GM18870 (cell line): ENCODE measurements at regions not wholly inside any gene's neighbourhood (a gene's known extent, or its start where the extent isn't known, plus 50 kb on each side); places are given as distances from the start of the nearest gene placed in this dataset.

ENCODE experiments used
- ATAC-seq: cut with Tn5 transposase; IDR thresholded peaks from one replicate; pipeline ENCODE4 v1.9.1; 2021; ENCODE audit warnings: moderate library complexity; ENCODE audit not compliant: unreplicated experiment

- ATAC-seq: no peak
These were observed 127.0 kb upstream of the TIAM1 start for GRCh38 chr21:31470896-31471694.

DNA sequence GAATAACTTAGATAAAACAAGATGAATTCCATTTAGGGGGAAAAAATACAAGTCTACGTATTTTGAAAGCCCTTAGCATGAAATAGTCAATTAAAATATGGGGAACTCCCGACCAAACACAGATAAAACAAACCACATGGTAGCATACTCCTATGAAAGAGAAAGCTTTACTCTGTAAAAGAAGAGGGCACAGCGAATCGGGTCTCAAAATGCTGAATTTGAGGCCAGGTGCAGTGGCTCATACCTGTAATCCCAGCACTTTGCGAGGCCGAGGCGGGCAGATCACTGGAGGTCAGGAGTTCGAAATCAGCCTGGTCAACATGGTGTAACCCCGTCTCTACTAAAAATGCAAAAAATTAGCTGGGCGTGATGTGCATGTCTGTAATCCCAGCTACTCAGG, 116.9 kb upstream of the TIAM1 start:
- ATAC-seq: no peak

DNA sequence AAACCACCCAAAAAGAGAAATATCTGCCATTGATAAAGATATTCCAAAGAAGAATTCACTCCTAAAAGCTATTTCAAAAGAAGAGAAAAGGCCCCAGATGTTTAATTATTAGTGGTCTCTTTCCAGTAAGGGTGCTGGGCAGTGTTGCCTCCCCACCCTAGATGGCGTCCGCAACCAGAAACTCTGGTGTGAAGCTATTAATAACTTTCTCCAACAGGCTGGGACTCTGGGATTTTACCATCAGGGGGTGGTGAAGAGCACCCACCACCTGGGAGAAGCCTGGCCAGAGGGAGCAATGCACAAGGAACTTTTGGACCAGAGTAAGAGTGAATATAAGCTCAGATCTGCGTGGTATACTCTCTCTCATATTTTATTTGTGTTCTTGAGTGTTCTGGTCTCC, 115.4 kb upstream of the TIAM1 start:
- ATAC-seq: no peak

DNA sequence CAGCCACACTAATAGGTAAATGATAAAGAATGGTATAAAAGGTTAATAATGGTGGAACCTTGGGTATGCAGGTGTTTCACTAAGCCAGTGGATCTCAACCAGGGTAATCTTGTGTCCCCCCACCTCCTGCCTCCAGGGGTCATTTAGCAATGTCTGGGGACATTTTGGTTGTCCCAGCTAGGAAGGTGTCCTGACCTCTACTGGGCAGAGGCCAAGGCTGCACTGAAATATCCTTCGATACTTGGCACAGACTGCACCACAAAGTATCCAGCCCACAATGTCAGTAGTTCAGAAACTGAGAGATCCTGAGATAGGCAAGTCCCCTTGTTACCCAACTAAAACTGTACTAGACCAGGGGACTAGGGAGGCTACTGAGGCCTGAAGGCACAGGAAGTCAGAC, 113.6 kb upstream of the TIAM1 start:
- no peak for ATAC-seq

DNA sequence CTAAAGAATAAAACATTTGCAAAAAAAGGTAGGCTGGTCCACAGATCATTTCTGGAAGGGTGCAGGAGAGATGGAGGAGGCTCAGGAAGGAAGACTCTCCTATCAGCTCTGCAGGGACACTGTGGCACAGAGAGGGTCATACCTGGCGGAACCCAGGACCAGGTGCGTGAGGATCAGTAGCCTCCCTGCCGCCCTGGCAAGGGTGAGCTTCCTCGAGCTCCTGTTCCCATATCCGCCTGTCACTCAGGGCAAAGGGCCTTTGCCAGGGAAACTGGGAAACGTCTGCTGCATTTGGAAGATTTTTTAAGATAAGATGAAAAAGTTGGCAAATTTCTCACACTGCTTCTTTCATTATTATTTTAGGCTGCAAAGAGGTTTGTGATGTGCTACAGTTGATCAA, 112.1 kb upstream of the TIAM1 start:
- ATAC-seq: no peak

GRCh38 chr21:31455506-31455905, 111.4 kb upstream of the TIAM1 start:
- no peak for ATAC-seq

DNA sequence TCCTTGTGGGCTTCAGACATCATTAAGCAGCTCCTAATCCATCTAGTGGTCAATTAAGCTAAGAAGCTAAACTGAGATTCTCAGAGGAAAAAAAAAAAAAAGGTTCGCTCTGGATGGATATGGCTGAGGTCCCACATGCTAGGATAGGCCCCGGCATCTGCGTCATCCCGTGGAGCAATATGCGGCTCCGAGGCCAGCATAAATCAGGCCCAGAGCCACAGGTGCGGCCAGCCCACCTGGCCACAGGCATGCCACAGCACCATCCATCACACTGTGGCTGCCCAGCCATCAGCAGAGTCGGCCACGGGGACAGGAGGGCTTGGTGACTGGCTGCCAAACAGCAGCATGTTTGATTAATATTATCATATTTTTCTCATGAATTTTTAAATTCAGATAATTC, 106.9 kb upstream of the TIAM1 start:
- ATAC-seq: no peak

DNA sequence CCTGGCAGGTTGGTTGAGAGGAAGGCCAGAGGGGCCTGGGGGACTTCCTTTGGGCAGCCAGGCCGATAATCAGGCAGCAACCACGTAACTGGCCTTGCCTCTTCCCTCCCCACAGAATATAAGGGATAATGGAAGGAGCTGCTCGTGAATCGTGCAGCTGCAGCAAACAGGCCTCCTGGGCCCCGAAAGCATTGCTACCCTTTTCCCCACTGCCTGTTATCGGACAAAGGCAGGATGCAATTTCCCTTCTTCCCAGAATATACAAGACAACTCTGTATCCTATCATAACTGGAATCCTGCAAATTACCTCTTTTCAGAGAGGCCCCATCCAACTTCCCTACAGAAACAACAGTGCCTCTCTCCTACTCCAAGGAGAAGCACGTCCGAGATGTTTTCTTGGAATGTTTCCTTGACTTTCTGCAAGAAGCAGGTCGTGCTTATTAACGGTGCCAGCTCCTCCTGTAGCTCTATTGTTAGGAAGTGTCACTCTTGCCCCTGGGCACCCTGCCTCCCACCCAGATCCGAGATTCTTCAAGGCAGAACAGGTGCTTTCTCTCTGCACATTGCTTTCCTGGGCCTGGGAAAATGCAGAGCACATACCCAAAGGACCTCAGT, 106.0 kb upstream of the TIAM1 start:
- no peak for ATAC-seq

DNA sequence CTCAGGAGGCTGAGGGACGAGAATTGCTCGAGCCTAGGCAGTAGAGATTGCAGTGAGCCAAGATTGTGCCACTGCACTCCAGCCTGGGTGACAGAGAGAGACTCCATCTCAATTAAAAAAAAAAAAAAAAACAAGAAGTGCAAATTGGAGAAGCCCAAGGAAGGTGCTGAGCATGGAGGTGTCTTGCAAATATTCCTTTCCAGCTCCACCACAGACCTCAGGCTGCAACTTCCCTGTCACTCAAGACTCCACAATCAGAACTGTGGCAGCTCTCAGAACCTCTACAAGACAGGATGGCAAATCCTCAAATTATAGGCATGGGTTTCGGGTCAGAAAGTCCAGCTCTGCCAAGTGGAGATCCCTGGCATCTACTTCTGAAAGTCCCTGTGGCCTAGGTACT, 104.4 kb upstream of the TIAM1 start:
- no peak for ATAC-seq

- no peak for ATAC-seq
These were observed 103.4 kb upstream of the TIAM1 start for GRCh38 chr21:31447505-31447904.

- ATAC-seq: no peak
These were observed 102.3 kb upstream of the TIAM1 start for GRCh38 chr21:31446226-31446855.

DNA sequence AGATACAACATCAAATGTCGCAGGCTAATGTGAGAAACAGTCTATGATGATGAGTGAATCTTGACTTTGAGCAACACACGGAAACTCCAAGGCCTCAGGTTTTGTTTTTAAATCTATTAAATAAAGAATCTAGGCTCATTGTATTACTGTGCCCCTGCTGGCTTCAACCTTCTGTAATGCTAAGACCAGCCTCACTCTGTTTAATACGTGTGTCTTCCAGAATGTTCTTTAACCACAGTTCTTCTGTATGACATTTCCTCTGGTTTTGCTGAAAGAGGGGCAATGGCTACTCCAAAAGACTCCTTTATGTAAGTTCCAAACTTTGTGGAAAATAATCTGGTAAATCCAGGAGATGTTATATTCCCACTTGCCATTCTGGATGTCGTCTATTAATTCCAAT, 101.1 kb upstream of the TIAM1 start:
- no peak for ATAC-seq

DNA sequence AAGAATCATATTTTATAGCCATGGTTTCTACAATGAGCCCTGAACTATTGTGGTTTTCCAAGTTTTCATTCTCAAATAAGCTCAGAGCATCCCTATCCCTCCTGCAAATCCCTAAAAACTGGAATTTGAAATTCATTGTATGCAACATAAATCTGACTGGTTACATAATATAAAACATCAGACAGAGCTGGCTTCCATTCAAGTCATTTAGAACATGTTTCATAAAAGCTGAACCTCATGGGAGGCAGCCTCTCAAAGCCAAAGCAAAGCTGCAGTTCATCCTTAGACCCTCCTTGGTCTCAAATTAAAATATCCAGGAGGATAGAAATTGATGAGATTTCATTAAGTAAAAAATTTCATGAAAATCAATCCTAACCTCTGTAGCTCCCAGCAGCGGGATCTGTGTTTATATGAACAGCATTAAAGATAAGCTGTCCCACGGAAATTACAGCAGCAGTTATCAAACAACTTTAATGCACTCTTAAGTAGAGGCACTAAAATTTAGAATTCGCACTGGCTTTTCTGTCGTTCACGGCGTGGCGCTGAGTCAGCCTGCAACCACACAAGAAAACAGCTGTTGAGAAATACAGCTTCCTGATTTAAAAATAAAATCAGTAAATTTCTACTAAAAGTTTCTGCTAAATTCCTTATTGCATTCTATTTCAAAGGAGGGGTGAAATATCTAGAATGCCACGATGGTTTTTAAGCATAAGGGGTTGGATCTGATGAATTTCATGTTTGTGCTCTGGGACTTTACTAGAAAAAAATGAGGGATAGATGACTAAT, 99.9 kb upstream of the TIAM1 start:
- ATAC-seq: no peak

- no peak for ATAC-seq
These were observed 98.3 kb upstream of the TIAM1 start for GRCh38 chr21:31442339-31442738.

DNA sequence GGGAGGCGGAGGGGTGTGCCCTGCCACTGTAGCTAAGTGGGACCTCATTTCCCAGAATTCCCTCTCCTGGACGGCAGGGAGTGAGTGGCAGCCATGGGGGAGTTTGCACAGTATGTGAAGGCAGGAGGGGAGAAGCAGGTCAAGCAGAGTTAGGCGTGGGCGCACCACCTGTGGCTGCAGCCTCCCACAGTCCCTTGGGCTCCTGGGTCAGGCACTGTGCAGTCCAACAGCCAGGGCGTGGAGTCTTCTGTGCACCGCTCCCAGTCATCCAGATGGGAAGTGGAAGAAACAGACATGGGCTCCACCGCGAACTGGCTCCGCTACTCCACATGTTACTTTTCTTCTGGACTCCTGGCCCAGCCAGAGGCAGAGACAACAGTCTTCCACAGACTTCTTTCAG, 85.4 kb upstream of the TIAM1 start:
- ATAC-seq: no peak

DNA sequence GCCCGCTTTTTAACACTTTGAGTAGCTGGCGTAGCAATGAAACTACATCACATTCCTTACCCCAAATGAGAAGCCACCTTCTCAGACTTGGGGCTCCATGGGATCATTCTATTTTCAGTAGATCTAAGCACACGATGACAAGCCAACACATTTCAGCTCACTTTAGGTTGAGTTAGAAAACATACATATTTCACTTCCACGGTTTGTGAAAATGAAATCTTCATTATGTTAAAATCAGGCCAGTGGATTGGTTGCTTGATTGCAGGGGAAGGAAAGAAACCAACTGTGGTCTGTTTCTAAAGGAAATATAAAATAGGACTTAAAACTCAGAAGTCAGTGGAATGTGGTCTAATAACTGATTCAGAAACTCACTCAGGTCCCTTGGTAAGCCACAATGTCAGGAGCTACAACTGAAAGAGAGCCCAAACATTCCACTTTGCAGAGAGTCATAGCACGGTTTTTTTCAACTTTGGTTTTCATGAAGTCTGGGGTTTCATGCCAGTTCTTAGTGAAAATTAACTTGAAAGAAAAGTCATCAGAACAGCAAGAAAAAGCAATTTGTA, 82.3 kb upstream of the TIAM1 start:
- no peak for ATAC-seq

DNA sequence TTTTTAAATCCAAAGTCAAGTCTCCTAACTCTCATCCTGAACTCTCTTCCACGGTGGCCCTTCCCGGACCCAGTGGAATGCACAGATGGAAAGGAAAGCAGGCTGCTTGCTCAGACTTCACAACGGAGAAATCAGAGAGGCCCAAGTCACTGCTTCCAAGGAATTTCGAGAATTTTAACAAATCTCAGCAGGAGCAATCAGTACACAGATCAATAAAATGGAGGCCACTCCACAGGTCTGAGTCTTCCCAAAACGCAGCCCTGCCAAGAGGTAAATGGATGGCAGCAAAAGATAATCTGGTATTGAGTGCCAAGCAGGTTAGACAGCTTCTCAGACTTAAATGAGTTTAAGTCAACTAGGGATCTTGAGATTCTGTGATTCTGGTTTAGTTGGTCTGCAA, 81.1 kb upstream of the TIAM1 start:
- ATAC-seq: no peak

GRCh38 chr21:31424058-31424457, 80.0 kb upstream of the TIAM1 start:
- no peak for ATAC-seq

DNA sequence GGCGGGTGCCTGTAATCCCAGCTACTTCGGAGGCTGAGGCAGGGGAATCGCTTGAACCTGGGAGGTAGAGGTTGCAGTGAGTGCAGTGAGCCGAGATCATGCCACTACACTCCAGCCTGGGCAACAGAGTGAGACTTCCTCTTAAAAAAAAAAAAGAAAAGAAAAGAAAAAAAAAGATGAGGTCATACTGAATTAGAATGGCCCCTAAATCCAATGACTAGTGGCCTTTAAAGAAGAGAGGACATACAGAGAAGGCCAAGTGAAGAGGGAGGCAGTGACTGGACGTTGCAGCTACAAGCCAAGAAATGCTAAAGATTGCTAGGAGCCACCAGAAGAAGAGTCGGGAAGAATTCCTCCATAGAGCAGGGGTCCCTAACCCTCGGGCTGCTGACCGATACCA, 76.9 kb upstream of the TIAM1 start:
- no peak for ATAC-seq

DNA sequence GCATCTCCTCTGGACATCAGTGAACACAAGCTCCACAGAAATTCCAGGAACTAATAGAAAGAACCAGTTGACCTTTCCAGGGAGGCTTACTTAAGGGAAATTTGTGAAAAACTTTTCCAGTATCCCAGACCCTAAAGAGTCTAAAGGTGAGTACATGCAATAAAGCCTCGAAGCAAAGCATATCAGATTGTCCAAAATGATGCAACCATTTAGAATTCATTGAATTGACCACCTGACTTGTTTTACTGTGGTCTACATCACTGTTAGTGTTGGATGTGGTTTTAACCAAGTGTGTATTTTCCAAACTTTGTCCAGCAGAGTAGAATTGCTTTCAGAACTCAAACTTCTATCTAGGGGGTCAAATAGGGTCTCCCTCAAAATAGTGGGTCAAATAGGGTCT, 76.3 kb upstream of the TIAM1 start:
- ATAC-seq: no peak

DNA sequence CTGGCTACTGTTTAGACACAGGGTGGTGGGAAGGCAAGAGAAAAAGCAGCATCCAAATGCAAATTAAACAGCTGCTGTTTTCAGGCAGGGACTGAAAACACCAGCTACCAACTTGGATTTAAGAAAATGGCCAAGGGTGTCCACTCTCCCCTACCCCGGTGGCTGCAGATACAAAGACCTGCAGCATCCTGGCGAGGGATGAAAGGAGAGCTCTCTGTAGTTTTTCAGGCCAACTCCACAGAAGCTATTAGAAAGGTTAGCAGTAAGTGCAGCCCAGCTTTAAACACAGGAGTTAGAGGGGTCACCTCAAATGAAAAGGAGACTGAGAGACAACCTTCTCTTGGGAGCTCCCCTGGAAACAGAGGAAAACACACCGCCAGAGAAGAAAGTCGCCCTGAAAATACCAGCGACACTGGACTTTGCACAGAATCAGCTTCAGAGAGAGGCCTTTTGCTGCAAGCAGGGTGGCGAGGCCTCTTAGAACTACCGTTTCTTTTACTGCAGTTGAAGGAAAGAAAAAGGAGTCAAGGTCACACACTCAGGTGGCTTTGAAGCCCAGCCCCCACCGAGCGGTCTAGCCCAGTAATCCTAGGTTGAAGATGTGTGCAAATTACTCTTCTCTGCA, 74.4 kb upstream of the TIAM1 start:
- no peak for ATAC-seq
